ENCODE measurements at regions not wholly inside any gene's neighbourhood (a gene's known extent, or its start where the extent isn't known, plus 50 kb on each side); places are given as distances from the start of the nearest gene placed in this dataset.
"Not testable (repeated sequence)": the region's sequence is repeated elsewhere in the genome, so short reads cannot be mapped to it uniquely, and the experiment has no call there.

DNA sequence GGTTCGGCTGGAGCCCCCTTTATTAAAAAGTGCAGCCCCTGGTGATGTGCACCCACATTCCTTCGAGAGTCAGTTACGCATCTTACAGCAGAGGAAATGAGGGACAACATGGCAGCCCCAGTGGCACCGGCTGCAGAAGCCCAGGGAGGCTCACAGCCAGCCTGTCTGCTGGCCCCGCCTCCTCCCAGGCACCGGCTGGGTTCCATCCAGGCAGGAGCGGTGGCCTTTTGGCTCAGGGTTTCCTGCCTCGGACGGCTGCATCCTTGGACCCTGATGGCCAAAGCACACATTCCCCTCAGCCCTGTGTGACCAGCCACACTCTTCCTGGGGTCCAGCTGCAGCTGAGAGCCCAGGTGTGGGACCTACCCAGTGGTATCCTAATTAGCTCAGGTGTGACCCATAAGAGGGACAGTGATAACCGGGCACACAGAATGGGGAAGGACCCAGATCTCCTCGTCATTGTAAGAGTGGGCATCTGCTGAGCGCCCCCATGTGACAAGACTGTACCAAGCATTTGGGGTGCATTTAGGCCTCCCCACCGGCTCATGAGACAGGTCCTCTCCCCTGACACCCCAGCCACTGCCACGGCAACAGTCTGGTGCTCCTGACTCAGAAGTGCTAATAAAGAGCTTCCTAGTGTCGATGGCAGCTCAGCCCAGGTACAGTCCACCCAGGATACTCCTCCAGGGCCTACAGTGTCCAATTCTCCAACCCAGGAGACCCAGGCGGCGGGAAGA is 63.3 kb upstream of the CHST15 start:
- DNase-seq (ENCODE audit: extremely low read depth, low read depth) = no peak

DNA sequence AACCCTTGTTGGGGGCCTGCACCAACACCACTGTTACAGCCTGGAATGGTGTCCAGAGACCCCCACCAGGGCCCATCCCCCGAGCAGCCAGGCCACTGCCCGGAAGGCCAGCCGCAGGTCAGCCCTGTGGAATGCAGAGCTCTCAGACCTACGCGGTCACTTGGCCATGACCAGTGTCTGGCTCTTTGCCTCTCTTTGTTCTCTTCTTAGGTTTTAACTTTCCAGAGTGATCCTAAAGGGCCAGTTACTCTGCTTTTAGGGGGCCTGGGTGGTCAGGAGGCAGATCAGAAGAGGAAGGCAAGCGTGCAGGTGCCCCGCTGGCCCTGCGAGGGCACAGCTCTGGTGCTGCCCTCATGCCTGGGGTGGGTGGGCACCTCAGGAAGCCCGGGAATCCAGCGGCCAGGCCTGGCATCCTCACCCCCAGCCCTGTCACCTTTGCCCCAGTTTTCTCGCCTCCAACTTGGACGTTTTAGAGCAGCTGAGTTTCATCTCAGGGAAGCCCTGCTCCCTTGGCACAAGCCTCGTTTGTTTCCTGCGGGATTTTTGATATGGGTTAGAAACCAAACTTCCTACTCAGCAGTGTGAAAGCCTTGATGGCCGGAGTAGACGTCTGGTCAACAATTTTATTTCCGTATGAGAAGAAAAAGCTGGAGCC is 62.5 kb upstream of the CHST15 start:
- no peak for DNase-seq (ENCODE audit: extremely low read depth, low read depth)

DNA sequence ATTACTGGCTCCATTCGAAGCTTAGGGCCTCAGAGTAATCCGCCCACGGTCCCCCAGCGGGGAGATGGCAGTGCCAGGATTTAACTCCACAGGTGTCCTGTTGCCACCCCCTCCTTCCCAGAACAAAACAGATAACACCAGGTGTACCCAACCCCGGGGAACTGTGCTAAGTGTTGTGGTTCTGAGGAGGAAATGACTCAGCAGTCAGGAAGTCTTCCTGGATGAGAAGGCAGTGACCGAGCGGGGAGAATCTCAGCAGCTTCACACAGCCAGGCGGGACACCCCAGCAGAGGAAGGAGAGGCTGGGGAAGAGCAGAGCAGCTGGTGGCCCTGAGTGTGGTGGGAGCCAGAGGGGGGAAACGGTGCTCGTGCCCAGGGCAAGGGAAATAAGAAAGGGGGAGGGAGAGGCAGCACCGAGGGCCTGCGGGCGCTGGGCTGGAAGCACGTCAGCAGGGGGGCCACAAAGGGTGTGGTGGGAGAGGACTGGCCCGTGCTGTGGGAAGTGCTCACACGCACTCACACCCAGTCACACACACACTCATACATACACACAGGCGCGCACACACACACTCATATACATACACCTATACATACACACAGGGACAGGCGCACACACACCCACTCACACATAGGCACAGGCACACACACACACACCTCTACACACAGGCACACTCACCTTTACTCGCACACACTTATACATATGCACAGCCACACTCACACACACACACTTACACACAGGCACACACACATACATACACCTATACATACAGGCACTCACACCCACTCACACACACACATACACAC is 59.8 kb upstream of the CHST15 start:
- DNase-seq (ENCODE audit: extremely low read depth, low read depth) = peak; percentile 97

DNA sequence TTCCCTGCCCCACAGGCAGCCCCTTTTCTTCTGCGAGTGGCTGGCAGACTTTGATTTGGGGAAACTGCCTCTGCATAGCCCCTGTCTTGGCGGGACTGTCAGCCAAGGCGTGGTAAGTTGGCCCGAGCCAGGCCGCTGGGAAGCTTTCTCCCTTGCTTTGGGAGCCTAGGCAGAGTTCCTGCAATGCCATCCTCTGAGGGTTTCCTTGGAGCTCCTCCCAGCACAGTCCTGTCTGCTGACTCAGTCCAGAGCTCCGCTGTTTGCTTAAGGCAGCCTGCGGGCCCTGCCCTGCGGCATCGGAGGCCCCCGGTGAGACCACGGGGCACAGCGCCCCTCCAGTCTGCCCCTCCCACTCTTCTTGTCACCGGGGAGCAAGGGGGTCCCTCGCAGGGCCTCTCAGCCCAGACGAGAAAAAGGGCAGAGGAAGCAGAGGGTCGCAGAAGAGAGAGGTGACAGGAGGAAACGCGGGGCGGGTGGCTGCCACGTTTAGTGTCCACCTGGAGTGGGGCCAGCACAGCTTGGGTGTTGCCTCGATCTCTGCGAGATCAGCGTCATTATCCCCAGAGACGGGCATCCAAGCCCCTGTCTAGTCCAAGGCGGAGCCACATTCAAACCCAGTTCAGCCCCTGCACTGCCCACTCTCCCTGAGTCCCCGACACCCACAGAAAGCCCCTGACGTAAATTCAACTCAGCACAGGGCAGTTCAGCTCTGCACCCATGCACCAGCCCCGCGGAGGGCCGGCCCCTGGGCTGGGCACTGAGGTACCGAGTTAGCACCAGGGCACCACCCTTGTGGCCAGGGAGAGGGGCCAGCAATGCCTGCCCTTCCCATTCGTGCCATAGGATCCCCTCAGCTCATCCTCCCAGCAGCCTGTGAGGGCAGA is 59.0 kb upstream of the CHST15 start:
- peak; percentile 98 for DNase-seq (ENCODE audit: extremely low read depth, low read depth)

DNA sequence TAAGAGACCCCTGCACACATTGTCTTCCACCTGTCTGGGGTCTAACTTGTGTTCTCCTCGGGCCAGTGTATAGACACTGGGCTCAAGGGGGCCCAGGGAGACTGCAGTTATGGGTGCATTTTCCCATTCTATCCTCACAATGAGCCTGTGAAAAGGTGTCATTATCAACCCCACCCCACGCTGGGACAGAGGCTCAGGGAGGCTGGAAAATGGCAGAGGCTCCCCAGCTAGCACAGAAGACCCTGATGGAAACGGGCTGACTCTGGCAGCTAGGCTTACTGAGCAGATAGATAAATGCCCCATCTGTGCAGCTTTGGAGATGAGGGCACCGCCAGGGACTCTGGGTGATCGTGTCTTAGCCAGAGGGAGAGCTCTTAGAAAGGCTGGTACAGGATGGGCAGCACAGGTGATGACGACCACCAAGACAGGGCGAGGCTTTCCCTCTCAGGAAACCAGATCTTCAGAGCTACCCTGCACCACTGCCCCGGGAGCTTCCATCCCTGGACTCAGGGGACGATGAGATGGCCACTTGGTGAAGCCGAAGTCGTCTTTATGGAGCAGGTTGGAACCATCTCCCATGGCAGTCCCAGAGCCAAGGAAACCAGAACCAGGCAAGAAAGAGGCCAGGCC is 58.2 kb upstream of the CHST15 start:
- DNase-seq (ENCODE audit: extremely low read depth, low read depth) = no peak

DNA sequence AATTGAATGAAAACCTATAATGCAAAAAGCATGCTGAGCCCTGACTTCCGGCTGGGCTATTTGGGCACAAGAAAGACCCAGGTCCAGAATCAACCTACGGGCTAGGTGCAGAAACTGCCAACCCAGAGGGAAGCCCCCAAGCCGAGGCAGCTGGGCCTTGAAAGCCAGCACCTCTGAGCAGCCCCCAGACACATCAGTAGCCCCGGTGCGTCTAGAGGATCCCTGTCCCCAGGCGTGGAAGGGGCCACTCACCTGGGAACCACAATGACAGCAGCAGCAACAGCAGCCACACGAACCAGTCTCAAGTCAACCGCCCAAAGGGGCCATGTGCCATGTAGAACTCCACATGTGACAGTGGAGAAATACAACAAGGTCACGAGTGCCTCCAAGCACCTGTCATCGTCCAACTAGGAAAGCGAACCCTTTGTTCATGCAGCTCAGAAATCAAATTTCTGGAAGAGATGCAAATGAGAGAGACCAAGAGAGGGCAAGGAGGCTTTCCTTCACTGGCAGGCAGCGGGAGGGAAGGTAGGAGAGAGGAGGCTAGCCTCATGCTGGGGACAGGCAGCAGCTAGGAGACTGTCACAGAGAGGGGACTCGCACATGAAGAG is 57.5 kb upstream of the CHST15 start:
- DNase-seq (ENCODE audit: extremely low read depth, low read depth) = no peak

DNA sequence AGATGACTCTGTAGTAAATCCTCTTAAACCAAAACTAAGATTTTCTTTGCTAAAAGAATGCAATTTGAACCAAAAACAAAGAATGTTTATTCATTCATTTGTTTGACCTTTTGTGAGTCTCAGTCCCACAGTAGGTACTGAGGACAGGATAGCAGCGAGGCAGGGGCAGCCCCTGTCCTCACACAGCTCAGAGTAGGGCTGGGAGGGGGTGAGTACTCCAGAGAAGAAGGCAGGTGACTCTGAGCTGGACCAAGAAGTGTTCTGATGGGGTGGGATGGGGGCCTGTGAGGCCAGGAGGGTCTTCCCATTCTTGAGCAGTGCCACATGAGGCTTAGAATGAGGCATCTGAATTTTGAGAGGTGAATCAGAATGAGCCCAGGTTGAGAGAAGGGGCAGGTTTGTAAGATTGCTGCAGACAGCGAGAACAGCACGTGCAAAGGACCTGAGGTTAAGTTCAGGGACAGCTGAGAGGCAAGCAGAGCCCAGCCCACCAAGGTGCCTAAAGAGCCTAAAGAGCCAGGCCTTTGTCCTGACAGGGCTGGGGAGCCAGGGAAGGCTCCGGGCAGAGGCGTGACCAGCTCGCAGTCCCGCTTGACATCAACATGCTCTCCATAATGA is 56.9 kb upstream of the CHST15 start:
- DNase-seq (ENCODE audit: extremely low read depth, low read depth) = no peak

DNA sequence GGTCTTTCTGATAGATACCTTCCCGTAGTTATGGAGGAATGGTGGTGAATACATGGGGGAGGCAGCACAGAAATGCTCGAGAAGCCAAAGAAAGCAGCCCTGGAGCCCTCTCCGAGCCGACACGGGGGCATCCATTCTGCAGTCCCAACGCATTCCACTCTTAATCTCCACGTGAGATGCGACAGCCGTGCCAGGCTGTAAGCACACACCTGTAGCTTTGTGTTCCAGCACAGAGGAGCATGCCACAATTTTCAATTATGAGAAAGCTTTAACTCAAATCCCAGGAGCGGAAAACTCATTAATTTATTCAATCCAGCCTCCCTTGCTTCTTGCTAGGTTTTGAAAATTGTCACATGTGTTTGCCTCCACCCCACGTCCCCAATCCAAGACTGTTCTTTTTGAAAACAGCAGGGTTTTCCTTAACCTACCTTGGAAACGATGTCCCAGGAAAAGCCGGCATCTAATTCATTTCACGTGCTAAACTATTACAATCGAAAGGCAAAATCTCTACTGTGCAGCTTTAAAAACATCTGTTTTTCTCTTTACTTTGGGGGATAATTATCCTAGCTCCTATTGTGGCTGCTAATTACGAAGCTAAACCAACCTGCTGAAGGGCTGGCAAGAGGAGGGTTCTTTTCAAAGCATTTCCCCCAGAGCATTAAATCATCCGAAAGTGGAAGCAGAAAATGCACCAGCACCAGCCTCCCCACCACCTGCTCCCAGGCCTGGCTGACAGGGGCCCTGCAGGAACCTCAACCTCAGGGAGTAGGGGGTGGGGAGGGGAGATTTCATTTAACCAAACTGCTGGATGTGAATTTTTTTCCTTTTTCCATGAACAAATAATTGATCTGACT is 56.0 kb upstream of the CHST15 start:
- no peak for DNase-seq (ENCODE audit: extremely low read depth, low read depth)

DNA sequence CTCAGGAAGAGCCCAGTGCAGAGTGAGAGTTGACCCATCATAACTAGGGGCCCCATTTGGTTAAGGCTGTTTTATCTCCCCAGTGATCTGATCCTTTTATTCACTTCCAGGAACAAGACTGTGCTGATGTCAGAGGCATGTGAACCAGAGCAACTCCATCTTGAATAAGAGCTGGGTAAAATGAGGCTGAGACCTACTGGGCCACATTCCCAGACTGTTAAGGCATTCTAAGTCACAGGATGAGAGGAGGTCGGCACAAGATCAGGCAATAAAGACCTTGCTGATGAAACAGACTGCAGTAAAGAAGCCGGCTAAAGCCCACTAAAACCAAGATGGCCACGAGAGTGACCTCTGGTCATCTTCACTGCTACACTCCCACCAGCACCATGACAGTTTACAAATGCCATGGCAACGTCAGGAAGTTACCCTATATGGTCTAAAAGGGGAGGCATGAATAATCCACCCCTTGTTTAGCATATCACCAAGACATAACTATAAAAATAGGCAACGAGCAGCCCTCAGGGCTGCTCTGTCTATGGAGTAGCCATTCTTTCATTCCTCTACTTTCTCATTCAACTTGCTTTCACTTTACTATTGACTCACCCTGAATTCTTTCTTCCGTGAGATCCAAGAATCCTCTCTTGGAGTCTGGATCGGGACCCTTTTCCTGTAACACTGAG is 55.3 kb upstream of the CHST15 start:
- DNase-seq (ENCODE audit: extremely low read depth, low read depth) = not testable (repeated sequence)

DNA sequence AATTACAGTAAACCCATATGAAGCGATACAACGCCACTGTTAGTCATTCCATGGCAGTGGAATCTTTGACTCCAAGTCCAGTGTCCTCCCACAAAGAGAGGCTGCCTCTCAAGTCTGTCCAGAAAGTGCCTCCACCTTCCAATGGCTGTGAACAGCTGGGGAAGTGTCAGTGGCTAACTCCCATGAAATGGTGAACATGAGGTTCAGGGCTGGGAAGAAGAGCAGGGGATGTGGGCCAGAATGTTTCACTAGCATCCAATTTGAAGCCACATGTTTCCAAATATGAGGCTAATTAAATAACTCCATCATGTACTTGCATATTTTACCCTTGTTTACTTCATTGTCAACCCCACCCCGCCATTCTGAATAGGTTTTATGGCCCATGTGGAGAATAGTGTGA is 53.1 kb upstream of the CHST15 start:
- DNase-seq (ENCODE audit: extremely low read depth, low read depth) = no peak

DNA sequence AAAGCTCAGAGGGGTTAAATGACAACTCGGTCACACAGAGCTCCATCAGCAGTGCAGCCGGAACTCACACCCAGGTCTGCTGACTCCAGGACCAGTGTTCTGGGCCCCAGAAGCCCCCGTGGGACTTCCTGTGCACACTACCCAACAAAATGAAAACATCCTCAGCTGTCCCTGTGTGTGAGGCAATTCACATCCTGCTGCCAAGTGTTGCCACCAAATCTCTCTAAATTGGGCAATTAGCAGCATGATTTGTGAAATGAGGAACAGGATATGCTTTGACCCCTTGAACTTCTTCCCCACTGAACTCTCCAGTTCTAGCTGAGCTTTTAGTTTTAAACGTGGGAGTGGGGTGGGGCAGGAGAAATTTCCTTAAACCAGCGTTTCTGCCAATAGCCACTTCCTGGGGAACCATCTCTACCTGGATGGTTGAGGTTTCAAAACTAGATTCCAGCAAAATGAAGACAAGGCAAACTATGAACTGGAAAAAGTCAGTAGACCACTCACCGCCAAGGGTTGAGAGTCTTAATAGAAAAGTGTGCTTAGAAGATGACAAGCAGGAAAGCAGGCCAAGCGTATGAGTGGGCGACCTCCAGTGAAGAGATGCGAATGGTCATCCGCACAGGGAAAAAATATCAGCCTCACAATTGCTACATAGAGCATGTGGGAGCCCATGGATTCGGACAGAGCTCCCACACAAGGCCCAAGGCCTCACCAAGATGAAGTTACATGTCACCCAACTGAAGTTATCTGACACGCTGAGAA is 51.9 kb upstream of the CHST15 start:
- peak; percentile 89 for DNase-seq (ENCODE audit: extremely low read depth, low read depth)

DNA sequence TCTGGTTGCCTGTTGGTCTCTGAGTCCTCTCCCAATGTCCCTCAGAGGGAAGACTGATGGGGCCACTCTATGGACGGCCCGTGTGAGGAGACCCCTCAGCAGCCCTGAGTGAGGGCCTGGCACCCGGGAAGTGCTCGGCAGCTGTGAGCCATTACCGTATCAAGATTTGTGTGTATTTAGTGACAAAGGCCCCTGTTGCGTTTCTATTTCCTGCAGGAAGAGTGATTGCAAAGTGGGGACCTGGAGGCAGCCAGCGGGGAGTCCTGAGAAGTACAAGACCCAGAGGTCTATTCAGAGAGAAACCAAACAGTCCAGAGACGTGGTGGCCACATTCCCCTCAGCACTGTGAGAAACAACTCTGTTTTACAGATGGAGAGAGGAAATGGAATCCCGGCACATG is 51.1 kb upstream of the CHST15 start:
- no peak for DNase-seq (ENCODE audit: extremely low read depth, low read depth)

DNA sequence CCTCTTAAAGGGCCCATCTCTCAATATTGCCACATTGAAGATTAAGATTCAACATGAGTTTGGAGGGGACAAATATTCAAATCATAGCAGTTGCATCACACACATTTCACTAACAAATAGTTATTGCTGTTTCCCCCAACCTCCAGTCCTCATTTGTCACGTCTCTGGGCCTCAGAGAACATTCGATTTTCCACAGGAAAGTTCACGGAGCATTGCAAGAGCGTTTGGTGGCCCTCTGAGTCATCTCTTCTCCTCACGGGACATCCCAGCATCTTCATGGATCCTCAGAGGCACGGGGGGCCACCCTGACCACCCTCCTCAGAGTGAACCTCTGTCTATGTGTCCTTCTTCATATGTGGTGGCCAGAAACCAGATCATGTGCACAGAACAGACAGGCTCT is 50.3 kb upstream of the CHST15 start:
- no peak for DNase-seq (ENCODE audit: extremely low read depth, low read depth)
